Stimulated activated CD4-positive, alpha-beta T cell treated with anti-CD3 and anti-CD28 coated beads, TNF-alpha, amount 100 ng/mL, for 4 hours (primary cell): ENCODE measurements at regions not wholly inside any gene's neighbourhood (a gene's known extent, or its start where the extent isn't known, plus 50 kb on each side); places are given as distances from the start of the nearest gene placed in this dataset.

ENCODE experiments used
- DNase-seq, 3 experiments: peaks; one replicate each; pipeline ENCODE4 v3.0.0-alpha.2; 2020; ENCODE audit warnings: low read depth in 3 of 3

DNA sequence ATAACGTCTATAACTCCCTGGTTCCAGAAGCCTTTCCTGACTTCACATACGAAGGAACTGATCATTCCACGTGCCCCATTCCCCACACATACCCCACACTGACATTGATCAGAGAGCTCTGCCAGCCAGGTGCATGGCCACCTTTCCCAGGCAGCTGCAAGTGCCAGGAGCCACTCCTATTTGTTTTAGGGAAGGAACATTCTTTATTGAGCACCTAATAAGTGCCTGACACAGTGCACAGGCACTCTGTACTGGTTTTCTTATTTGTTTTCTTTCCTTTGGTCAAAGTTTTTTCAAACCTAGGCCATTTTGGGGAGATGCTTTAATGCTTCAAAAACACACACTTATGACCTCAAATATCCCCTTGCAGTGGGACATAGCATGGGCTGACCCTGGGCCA lies 50.0 kb downstream of the PITPNM2 start:
- DNase-seq, result no peak

DNA sequence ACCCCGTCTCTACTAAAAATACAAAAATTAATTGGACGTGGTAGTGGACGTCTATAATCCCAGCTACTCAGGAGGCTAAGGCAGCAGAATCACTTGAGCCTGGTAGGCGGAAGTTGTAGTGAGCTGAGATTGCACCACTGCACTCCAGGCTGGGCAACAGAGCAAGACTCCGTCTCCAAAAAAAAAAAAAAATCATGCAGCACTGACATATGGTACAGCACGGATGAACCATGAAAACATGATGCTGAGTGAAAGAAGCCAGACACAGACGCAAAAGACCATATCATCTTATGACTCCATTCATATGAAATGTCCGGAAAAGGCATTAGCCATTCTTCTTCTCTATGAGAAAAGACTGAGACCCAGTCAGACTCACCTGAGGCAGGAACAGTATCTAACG lies 50.4 kb downstream of the PITPNM2 start:
- no peak for DNase-seq

DNA sequence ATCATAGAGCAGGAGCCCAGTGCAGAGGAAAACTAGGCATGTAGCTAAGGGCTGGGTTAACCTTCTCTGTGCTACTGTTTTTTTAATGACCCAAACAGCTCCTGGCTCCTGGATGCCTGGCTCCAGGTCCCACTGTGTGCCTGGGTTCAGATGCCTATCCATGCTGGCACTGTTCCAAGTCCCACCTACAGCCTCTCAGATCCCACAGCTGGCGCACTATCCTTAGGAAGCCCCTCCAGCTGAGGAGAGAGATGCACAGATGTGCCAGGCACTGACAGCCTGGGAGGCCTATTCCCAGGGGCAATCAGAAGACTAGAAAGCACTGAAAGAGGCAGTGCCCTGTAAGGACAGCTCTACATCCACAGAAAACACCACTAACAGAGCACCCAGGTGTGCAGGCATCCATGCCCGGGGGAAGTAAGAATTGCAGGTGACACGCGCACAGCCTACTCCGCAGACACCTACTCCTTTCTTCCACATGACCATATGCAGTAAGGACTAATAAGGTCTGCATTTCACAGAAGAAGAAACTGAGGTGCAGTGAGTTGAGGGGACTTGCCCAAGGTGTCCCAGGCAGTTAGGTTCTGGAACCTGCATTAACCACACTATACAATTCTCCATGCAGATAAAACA lies 51.2 kb downstream of the PITPNM2 start:
- no peak for DNase-seq

DNA sequence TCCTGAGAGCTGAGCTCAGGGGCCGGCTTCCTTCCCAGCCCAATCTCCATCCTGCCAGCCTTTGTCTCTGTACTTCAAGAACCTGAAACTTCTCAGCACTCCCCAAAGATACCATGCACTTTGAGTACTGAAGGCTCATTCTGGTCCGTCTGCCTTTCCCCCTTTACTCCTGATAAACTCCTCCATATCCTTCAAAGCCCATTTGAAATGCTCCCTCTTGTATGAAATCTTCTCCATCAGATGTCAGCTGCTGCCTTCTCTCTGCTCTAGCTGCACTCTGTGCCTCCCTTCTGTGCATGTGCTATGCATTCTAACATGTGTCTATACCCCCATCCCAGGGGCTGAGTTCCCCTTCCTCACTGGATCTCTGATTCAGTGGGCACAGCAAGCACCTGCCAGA lies 52.1 kb downstream of the PITPNM2 start:
- no peak for DNase-seq

DNA sequence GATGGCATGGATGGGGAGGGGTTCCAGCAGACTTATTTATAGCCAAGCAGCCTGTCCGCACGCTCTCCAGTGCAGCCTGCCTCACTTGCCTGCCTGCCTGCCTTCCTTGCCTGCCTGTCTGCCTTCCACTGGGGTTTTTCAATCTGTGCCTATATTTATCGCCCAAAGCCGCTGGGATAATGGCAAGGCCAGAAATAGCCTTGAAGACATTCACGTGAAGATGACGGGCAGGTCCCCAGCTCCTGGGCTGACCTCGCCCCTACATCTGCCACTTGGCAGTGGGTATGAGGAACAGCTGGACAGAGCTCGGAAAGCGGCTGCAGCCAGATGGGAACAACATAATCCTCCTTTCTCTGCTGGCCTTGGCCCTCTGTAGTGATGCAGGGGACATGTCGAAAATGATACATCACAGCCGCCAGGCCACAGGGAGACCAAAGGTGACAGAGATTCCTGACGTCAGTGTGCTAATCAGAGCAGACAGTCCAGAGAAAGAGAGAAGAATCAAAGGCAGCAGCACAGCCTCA lies 53.3 kb downstream of the PITPNM2 start:
- DNase-seq, result no peak

DNA sequence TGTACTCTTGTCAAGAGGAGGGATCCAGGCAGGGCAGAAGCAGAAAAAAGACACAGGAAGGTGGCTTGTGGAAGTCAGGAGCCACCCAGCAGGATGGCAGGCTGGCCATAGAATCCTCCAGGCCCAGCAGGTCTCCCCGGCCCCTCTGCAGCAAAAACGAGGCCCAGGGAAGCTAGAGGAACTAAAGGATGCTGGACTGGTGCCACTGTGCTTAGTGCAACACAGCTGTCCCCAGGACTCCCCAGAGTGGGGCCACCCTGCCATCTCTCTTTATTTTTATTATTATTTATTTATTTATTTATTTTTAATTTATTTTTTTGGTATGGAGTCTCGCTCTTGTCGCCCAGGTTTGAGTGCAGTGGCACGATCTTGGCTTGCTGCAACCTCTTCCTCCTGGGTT lies 54.1 kb downstream of the PITPNM2 start:
- no peak for DNase-seq

DNA sequence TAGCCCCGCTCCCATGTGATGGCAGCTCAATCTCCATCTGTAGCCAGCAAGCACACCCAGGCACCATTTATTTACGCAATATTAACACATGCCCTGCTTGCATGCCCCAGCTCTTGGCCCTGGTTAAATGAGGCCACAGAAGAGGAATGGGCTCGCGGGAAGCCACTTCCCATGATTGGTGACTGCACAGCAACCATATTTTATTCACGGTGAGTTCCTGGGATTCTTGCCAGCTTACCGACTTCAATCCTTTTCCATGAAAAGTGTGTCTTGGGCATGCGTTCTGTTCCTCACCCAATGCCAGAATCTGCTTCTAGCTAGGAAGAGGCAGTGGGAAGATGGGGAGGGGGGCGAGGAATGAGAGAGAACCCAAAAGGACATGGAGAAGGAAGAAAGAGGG lies 54.7 kb downstream of the PITPNM2 start:
- no peak for DNase-seq

DNA sequence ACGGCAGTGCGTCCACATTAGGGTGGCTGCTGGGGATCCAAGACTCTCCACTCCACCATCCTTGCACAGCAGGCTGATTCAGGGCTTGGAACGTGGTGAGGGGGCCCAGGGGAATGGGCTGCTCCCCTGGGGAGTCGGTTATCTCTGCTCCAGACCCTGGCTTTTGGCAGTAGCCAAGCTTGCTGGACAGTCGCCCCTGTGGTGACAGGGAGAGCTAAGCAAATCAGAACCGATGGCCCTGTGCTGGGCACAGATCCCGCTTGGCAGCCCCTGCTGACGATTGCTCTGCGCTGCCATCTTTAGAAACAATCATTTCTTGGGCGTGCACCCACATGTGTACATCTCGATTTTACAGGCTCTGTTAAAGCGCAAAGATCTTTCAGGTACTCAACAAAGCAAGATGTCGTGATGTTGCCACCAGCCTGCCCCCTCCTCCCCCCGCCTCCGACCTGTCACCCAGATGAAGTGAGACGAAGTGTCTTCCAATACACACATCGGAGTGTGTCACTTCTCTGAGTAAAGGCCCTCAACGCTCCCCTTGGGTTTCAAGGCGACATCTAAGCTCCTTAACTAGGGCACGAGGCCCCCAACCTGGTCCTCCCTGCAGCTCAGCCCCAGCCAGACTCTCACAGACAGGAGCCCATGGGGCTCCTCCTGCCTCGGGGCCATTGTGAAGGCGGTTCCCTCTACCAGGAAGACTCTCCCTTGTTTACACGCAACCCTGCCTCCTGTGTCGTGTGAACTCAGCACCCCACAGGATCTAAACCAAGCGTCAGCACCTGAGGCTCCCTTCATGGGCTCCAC lies 55.6 kb downstream of the PITPNM2 start:
- DNase-seq, result no peak

DNA sequence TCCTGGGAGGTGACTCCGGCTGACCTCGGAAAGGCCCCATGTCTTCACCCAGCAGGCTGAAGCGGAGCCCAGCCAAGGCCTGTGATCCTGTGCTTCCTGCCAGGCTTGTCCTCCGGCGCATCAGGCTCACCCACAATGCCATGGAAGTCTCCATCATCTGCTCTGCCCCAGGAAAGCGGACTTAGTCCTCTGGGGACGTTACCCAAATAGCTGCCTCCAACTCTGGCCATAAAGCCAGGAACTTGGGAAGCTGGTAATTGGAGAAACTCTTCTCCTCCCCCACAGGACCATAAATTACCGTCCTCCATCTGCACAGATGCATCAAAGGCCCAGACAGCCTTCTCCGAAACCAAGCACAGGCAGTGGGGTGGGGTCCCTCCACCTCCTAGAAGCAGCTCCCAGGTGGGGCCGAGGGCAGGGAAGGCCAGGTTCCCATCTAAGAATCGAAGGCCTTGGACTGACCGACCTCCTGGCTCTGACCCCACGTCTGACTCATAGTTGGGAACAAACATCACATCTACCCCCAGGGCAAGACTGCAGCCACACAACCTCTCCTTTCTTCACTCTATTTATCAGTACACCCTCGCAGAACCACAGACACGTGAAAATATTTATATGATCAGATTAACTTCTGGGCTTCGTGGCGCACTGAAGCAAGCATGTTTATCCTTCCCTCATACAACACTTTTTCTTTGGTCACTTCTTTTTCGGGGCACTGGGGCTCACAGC lies 56.4 kb downstream of the PITPNM2 start:
- no peak for DNase-seq

DNA sequence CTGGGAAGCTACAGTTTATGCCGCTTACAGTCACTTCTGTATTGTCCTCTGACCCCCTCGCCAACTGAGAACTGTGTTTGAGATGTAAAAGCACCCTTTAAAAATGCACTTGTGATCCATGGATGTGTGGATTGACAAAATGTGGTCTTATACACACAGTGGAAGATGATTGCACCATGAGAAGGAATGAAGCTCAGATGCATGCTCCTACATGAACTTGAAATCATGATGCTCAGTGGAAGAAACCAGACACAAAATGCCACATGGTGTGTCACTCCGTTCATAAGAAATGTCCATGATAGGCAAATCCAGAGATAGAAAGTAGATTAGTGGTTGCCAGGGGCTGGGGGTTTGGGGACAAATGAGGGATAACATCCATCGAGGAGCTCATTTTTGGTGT lies 58.0 kb downstream of the PITPNM2 start:
- no peak for DNase-seq

DNA sequence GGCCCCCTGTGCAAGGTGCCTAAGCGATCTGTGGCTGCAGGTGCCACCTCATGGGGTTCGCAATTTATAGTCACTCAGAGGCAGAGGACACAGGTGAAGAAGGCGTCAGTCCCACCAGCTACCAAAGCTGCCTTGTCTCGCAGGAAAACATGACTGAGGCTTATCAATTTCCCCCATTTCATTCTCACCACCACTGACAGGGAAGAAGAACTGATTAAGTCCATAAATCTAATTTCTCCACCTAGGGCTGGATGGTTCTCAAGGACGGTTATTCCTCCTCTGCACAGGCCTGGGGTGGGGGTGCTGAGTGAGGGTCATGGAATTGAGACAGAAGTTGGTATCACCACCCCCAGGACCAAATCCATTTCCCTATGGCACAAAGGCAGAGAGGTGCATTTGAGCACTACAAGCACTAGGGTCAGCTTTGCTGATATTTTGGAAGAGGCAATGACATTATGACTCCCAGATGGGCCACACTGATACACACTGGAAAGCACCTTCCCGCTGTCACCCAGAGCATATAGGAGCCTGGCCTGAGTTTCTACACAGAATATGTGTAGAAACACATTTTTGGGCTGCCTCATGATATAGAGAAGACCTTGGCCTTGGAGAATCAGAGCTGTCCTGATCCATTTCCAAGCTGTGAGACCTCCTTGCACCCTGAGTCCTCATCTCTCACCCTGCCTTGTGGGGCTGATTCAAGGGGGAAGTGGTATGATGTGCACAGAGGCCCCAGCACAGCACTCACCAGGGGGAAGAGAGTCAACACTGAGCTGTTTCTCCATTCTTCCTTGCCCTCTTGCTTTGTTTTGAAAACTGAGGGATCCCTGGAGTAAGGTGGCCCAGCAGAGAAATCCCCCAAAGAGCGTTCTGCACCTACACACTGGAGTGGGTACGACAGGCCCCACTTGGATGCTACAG lies 59.4 kb downstream of the PITPNM2 start:
- no peak for DNase-seq

DNA sequence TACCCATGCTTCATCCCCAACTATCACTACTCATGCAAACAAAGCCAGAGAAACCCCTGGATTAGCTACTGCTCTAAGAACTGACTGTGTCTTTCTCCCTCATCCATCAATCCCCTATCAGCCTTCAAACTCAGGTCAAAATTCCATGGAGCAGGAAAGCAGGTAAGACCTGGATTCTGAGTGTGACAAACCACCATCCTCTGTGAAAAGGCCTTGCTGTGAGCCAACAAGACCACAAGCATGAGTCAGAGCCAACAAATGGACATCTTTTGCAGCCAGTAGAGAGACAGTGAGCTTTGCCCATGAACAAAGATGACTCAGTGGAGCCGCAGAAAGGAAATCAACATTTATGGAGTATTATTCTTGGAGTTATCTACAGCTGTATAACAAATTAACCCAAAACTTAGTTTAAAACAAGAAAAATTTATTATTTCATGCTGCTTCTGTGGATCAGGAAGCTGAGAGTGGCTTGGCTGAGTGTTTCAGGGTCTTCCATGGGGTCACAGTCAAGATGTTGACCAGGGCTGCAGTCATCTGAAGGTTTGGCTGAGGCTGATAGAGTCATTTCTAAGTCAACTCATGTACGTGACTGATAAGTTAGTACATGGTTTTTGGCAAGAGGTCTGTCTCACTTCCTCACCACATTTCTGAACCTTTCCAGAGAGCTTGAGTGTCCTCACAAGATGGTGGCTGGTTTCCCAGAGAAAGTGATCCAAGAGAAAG lies 61.1 kb downstream of the PITPNM2 start:
- DNase-seq, result no peak

DNA sequence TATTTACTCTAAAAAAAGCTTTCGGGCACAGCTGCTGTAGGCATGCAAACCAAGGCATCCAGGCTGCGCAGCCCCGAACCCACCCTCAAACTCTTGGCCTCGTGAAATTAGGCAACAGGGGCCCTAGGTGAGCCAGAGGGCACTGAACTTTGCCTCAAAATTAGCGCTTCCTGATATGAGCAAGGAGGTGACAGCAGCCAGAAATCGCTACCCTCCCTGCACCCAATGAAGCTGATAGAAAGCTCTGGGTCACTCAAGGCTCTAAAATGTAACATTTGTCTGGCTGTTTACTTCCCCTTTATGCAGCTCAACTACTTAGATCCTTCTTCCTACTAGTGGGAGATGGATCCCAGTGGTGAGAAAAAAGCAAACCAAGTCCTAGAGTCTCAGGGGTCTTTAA lies 61.8 kb downstream of the PITPNM2 start:
- no peak for DNase-seq

DNA sequence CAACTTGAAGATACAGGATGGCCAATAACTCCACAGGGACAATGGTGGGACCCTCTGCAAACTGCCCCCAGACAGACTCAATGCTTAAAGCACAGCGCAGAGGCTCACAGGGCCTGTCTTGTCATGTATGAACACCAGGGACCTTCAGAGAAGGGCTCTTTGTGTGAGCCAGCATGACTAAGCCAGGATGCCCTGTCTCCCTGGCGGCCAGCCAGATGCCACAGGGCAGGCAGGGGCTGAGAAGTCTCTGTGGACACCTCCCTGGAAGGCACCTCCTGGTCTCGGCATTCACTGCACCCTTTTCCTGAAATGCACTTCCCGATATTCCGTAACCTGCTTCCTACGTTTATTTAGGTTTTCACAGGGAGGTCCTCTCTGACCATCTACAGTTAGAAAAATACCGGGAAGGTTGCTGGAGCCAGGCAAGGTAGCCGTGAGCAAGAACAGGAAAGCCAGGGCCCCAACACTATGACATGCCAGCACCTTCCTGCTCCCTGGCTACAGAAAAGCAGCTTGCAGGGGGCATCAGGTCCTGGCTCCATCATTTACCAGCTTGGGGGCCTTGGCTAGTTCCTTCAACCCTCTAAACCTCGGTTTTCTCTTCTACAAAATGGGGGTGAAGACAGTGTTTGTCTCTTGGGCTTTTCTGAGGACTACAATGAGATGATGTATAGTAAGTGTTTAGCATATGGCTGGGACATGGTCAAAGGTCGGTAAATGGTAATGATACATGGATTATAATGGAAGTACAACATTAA lies 65.0 kb downstream of the PITPNM2 start:
- DNase-seq, result no peak

DNA sequence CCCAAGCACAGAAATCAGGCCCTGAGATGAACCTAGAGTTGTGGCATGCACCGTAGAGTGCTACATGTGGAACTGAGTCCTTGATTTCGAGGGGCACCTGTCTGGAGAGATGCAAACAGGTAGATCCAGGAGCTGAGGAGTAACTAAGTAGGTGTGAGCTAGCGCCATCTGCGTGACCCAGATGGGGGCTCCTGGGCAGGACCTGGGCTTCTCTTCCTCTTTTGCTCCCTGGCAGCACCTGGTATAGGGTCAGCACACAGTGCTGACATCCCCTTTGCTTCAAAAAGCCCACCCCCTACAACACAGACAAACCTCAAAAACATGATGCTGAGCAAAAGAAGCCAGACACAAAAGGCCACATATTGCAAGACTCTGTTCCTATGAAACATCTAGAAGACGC lies 65.8 kb downstream of the PITPNM2 start:
- no peak for DNase-seq

DNA sequence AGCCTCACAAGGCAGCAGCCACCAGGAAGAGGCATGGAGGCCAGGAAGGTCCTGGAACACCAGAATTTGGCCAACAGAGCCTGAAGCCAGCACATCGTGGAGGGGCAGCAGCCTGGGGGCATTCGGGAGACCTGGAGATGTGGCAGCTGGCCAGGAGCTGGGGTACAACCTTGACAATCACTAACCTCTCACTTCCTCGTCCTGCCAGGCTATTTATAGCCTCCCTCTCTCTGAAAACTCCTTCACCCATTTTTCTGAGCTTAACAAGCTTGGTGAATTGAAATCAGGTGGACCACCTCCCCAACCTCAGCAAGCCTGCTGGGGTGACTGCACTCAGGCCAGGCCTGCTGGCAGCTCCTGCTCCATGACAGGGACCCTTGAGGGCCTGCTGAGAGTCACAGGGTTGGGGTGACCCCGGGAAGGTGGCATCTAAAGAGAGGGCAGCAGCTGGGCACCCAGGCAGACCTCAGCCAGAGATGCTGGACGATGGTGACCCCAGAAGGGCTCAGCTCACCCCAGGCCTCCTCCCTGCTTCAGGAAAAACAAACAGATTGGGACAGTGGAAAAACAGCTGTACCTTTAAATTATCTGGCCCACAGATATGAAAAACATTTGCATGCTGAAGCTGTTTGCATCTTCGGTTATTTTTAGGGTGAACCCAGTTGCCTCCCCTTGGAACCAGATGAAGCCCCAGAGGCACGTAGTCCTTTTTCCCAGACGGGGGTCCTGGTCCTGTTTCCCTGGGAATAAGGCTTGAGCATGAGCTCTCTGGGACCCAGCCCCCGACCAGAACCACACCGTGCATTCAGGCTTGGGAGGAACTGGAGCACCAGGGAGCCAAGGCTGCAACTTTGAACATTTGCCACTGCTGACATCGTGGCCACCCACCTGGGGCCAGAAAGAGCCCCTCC lies 67.0 kb downstream of the PITPNM2 start:
- no peak for DNase-seq

DNA sequence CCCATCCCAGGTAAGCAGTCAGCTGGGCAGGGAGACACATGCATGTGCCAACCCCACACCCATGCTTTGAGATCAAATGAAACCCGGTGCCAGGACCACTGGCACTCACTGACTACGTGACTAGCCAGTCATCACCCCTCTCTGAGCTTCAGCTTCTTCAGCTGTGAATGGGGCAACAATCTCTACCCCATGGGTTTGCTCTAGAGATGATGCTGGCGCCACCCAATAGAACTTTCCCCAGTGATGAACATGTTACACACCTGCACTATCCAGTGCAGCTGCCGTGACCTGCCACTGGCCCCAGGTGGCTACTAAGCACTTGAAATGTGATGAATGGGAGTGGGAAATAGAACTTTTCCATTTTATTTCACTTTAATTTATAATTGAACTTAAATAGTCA lies 70.3 kb downstream of the PITPNM2 start:
- no peak for DNase-seq

DNA sequence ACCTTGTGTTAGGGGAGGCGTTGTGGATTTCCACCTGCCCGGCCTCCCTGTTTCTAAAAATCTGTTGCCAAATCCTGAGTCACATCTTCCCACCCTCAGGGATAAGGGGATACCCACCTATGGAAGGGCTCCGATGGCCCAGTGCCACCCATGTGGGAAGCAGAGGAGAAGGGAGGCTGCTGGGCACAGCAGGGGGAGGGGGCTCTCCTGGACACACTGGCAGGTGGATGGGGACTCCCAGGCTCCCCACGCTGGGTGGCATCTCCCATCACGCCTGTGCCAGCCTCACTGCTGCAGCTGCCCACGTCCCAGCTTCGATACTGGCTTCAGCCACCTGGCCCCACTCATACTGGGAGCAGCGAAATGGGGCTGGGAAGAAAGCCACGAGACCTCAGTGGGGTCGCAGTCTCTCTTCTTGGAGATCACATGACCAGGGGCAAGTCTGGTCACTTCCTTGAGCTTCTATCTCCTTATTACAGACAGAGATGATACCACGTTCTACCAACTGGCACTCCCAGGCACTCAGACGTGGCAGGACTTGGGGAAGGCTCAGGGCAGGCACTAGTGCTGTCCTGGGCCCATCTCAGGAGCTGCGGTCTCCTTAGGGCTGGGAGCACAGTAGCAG lies 72.2 kb downstream of the PITPNM2 start:
- no peak for DNase-seq

DNA sequence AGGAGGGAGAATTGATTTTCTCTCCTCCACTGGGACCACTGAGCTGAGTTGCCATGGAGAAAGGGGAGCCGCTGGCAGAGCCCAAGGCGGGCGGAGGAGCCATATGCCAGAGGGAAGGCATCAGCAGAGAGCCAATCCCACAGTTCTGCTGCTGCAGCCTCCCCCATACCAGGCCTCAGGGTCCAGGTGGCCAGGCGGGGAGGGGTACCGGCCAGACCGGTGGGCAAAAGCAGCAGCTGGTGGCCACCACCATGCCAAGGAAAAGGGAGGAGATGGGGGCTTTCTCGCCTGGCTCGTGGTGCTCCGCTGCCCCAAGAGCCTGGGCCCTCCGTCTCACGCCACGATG lies 72.8 kb downstream of the PITPNM2 start:
- no peak for DNase-seq
